Mucosa of gallbladder (tissue), 1 donor: ENCODE measurements at regions not wholly inside any gene's neighbourhood (a gene's known extent, or its start where the extent isn't known, plus 50 kb on each side); places are given as distances from the start of the nearest gene placed in this dataset.
A peak's percentile ranks its signal among the peaks of the same experiment; 100 is the strongest.

Experiments used
- DNase-seq: peaks from one replicate; pipeline ENCODE4 v3.0.0-alpha.2; 2020; ENCODE audit warnings: low spot score
- donor health status: DM: no; HTN: no; CAD: no.

GRCh38 chr1:95167503-95167902 lies 50.3 kb downstream of the TLCD4 start:
- peak; percentile 53 for DNase-seq

DNA sequence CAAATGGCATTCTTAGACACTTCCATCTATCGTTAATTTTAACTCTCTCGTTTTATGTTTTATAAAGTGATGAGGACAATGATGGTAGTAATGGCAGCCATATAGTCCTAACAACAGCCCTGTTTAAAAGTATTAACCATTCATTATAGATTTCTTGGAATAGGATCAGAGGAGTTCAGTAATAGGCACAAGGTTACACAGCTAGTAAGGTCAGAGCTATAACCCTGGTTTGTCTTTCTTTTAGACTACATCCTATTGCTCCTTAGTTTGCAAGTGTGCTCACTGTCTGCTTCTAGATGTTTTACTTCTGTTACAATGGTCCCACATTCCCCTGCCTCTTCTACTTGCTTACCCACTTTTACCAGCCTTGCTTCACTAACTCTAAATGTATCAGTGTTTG lies 50.9 kb downstream of the TLCD4 start:
- no peak for DNase-seq

DNA sequence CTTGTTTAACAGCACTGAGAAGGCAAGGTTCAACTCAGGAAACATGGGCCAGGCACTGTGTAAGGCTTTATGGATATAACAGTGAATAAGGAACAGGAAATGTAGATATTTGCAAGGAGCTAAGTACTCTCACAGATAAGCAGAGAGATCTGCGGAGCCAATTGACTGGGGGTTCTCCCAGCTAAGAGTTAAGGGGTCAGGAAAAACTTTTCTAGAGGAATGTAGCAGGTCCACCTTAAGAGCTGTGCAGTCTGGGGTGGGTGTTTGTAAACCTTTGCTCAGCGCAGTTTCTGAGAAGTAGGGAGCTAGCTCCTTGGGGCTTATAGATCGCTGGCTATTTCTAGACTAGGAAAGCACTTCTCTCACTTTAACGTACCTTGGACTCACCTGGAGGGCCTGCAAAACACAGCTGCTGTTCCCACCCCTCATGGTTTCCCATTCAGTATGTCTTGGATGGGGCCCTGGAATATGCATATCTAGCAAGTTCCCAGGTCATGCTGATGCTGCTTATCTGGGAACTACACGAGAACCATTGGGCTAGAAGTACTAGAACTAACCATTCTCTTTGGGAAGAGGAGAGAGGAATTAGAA lies 51.7 kb downstream of the TLCD4 start:
- DNase-seq: no peak

GRCh38 chr1:95169548-95169947 lies 52.4 kb downstream of the TLCD4 start:
- peak; percentile 17 for DNase-seq

- DNase-seq: no peak
These were observed 54.4 kb downstream of the TLCD4 start for GRCh38 chr1:95171270-95172245.

DNA sequence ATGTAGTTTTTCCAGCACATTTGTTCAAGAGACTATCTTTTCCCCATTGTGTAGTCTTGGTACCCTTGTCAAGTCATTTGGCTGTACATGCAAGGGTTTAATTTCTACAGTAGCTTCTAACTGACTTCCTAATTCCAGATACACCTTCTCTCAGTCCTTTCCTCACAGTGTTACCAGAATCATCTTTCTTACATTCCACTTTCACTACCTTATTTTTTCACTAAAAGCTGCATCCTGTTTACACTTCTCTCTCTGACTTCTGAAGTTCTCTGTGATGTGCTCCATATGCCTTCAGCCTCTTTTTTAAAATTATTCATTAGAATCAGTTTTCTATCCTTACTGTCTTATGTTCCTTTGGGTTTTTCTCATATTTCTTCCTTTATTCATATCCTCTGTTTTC lies 57.1 kb upstream of the RWDD3 start:
- DNase-seq: no peak

GRCh38 chr1:95179205-95179986 lies 54.6 kb upstream of the RWDD3 start:
- DNase-seq: peak; percentile 16

DNA sequence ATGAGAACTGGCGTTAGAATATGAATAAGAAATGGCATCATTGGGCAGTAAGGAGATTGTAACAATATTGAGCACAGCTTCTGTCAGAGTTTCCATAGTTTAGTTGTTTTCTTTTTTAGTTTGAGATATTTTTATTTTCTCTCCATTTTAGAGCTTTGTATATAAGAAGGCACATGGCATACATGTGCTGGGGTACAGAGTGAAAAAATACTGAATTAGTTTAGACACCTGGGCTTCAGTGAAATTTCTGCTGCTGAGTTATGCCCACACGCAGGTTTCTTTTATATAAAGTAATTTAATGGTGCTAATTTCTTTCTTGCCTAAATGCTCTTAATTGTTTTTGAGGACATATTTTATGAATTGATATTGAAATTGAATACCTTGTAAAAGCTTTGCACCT lies 53.6 kb upstream of the RWDD3 start:
- no peak for DNase-seq

GRCh38 chr1:95181096-95181495 lies 52.9 kb upstream of the RWDD3 start:
- DNase-seq: no peak

- DNase-seq: no peak
These were observed 50.1 kb upstream of the RWDD3 start for GRCh38 chr1:95183952-95184351.
